ENCODE measurements at regions not wholly inside any gene's neighbourhood (a gene's known extent, or its start where the extent isn't known, plus 50 kb on each side); places are given as distances from the start of the nearest gene placed in this dataset.

DNA sequence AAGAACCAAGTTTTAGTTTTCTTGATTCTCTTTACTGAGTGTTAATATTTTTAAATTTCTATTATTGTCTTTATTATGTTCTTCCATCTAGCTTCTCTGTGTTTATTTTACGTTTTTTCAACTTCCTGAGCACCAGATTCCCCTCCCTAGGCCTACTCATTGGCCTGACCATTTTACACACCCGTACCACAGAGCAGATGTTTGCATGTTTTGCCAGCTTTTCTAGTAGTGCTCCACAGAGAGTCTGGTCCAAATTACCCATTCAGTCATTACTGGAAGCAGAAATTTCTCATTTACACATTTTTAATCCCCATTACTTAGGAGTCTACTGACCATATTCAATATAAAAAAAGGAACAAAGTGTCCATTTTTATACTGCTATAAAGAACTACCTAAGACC is 66.9 kb downstream of the ING1 start:
- no peak for DNase-seq (ENCODE audit: low spot score)
- H3K27me3 ChIP-seq (ENCODE audit: control insufficient read depth in 4 of 4, insufficient read depth in 4 of 4, low read length in 3 of 4) = no peaks in the 10 kb centered on the region

DNA sequence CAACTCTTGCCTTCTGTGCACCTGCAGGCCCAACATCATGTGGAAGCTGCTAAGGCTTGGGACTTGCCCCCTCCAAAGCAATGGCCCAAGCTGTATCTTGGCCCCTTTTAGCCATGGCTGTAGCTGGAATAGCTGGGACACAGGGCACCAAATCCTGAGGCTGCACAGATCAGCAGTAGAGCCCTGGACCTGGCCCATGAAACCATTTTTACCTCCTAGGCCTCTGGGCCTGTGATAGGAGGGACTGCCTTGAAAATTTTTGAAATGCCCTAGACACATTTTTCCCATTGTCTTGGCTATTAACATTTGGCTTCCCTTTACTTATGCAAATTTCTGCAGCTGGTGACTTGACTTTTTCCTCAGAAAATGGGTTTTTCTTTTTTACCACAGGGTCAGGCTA is 68.7 kb downstream of the ING1 start:
- H3K4me1 ChIP-seq (ENCODE audit: control insufficient read depth in 4 of 4, insufficient read depth in 4 of 4, low read length in 3 of 4) = no peaks in the 10 kb centered on the region
- H3K27ac ChIP-seq (ENCODE audit: low read depth in 1 of 2, low read length in 2 of 2) = no peak overlapping the region
- TF ChIP-seq FOXA2 (IDR thresholded peaks at IDR 0.05) (no peak), TAF1 (conservative IDR thresholded peaks at IDR 0.05) (no peak), JUND (IDR thresholded peaks at IDR 0.05) (no peak), HNF4A (conservative IDR thresholded peaks at IDR 0.05) (no peak)
- TF ChIP-seq, protein P1, sequence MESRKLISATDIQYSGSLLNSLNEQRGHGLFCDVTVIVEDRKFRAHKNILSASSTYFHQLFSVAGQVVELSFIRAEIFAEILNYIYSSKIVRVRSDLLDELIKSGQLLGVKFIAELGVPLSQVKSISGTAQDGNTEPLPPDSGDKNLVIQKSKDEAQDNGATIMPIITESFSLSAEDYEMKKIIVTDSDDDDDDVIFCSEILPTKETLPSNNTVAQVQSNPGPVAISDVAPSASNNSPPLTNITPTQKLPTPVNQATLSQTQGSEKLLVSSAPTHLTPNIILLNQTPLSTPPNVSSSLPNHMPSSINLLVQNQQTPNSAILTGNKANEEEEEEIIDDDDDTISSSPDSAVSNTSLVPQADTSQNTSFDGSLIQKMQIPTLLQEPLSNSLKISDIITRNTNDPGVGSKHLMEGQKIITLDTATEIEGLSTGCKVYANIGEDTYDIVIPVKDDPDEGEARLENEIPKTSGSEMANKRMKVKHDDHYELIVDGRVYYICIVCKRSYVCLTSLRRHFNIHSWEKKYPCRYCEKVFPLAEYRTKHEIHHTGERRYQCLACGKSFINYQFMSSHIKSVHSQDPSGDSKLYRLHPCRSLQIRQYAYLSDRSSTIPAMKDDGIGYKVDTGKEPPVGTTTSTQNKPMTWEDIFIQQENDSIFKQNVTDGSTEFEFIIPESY (IDR thresholded peaks at IDR 0.05) = no peak
- TF ChIP-seq, protein P2, sequence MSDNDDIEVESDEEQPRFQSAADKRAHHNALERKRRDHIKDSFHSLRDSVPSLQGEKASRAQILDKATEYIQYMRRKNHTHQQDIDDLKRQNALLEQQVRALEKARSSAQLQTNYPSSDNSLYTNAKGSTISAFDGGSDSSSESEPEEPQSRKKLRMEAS (IDR thresholded peaks at IDR 0.05) = no peak
- H3K9ac ChIP-seq (ENCODE audit: low read depth in 1 of 2, low read length in 2 of 2) = no peak overlapping the region
- no peak overlapping the region for H3K4me3 ChIP-seq (ENCODE audit: low read depth in 1 of 3, low read length in 3 of 3)
- no peaks in the 10 kb centered on the region for H3K36me3 ChIP-seq (ENCODE audit: control insufficient read depth in 4 of 4, insufficient read depth in 3 of 4, low read depth in 1 of 4, low read length in 3 of 4)
- H3K27me3 ChIP-seq (ENCODE audit: control insufficient read depth in 4 of 4, insufficient read depth in 4 of 4, low read length in 3 of 4) = no peaks in the 10 kb centered on the region
- H3K9me3 ChIP-seq (ENCODE audit: control insufficient read depth in 4 of 4, low read length in 3 of 4) = no peaks in the 10 kb centered on the region
- DNase-seq (ENCODE audit: low spot score) = no peak

More for the DNA sequence above, 66.9 kb downstream of the ING1 start:
- Histone ChIP-seq H3K27ac (ENCODE audit: low read depth in 1 of 2, low read length in 2 of 2) (no peak overlapping the region), H3K4me3 (ENCODE audit: low read depth in 1 of 3, low read length in 3 of 3) (no peak overlapping the region), H3K4me1 (ENCODE audit: control insufficient read depth in 4 of 4, insufficient read depth in 4 of 4, low read length in 3 of 4) (no peaks in the 10 kb centered on the region), H3K36me3 (ENCODE audit: control insufficient read depth in 4 of 4, insufficient read depth in 3 of 4, low read depth in 1 of 4, low read length in 3 of 4) (no peaks in the 10 kb centered on the region), H3K9me3 (ENCODE audit: control insufficient read depth in 4 of 4, low read length in 3 of 4) (no peaks in the 10 kb centered on the region), H3K9ac (ENCODE audit: low read depth in 1 of 2, low read length in 2 of 2) (no peak overlapping the region)
- 71% methylated on average over 2 of the region's 2 CpGs for WGBS
- TF ChIP-seq FOXA2 (IDR thresholded peaks at IDR 0.05) (no peak), RXRA (IDR thresholded peaks at IDR 0.05) (no peak), NR2F2 (IDR thresholded peaks at IDR 0.05) (no peak)
- TF ChIP-seq, protein P3, sequence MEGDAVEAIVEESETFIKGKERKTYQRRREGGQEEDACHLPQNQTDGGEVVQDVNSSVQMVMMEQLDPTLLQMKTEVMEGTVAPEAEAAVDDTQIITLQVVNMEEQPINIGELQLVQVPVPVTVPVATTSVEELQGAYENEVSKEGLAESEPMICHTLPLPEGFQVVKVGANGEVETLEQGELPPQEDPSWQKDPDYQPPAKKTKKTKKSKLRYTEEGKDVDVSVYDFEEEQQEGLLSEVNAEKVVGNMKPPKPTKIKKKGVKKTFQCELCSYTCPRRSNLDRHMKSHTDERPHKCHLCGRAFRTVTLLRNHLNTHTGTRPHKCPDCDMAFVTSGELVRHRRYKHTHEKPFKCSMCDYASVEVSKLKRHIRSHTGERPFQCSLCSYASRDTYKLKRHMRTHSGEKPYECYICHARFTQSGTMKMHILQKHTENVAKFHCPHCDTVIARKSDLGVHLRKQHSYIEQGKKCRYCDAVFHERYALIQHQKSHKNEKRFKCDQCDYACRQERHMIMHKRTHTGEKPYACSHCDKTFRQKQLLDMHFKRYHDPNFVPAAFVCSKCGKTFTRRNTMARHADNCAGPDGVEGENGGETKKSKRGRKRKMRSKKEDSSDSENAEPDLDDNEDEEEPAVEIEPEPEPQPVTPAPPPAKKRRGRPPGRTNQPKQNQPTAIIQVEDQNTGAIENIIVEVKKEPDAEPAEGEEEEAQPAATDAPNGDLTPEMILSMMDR (IDR thresholded peaks at IDR 0.05; ENCODE audit: low read depth, low read length, missing input control) = no peak

DNA sequence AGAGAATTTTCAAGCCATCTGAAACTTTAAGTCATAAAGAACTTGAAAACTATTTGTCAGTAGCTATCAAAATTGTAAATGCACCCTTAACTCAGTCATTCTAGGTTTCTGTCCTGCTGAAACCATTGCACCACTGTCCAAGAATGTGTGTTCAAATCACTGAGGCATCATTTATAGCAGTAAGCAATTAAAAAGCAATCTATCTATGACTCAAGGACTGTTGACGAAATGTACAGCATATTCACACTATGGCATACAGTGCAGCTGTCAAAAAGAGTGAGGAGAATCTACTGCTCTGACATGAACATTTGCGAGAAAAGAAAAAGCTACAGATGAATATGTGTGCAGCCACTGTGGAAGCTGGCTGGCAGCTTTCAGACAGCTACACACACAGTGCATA is 71.2 kb downstream of the ING1 start:
- Histone ChIP-seq H3K9ac (ENCODE audit: low read depth in 1 of 2, low read length in 2 of 2) (no peak overlapping the region), H3K27me3 (ENCODE audit: control insufficient read depth in 4 of 4, insufficient read depth in 4 of 4, low read length in 3 of 4) (no peaks in the 10 kb centered on the region), H3K27ac (ENCODE audit: low read depth in 1 of 2, low read length in 2 of 2) (no peak overlapping the region), H3K4me1 (ENCODE audit: control insufficient read depth in 4 of 4, insufficient read depth in 4 of 4, low read length in 3 of 4) (no peaks in the 10 kb centered on the region), H3K9me3 (ENCODE audit: control insufficient read depth in 4 of 4, low read length in 3 of 4) (no peaks in the 10 kb centered on the region), H3K36me3 (ENCODE audit: control insufficient read depth in 4 of 4, insufficient read depth in 3 of 4, low read depth in 1 of 4, low read length in 3 of 4) (no peaks in the 10 kb centered on the region), H3K4me3 (ENCODE audit: low read depth in 1 of 3, low read length in 3 of 3) (no peak overlapping the region)
- 85% methylated on average over 2 of the region's 2 CpGs for WGBS
- DNase-seq (ENCODE audit: low spot score) = no peak
- TF ChIP-seq, protein P4, sequence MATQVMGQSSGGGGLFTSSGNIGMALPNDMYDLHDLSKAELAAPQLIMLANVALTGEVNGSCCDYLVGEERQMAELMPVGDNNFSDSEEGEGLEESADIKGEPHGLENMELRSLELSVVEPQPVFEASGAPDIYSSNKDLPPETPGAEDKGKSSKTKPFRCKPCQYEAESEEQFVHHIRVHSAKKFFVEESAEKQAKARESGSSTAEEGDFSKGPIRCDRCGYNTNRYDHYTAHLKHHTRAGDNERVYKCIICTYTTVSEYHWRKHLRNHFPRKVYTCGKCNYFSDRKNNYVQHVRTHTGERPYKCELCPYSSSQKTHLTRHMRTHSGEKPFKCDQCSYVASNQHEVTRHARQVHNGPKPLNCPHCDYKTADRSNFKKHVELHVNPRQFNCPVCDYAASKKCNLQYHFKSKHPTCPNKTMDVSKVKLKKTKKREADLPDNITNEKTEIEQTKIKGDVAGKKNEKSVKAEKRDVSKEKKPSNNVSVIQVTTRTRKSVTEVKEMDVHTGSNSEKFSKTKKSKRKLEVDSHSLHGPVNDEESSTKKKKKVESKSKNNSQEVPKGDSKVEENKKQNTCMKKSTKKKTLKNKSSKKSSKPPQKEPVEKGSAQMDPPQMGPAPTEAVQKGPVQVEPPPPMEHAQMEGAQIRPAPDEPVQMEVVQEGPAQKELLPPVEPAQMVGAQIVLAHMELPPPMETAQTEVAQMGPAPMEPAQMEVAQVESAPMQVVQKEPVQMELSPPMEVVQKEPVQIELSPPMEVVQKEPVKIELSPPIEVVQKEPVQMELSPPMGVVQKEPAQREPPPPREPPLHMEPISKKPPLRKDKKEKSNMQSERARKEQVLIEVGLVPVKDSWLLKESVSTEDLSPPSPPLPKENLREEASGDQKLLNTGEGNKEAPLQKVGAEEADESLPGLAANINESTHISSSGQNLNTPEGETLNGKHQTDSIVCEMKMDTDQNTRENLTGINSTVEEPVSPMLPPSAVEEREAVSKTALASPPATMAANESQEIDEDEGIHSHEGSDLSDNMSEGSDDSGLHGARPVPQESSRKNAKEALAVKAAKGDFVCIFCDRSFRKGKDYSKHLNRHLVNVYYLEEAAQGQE (IDR thresholded peaks at IDR 0.05) = no peak
- TF ChIP-seq HNF4A (conservative IDR thresholded peaks at IDR 0.05) (no peak), RXRA (IDR thresholded peaks at IDR 0.05) (no peak), YY1 (IDR thresholded peaks at IDR 0.05) (no peak), JUND (IDR thresholded peaks at IDR 0.05) (no peak), HNF4G (IDR thresholded peaks at IDR 0.05) (no peak), SP1 (IDR thresholded peaks at IDR 0.05) (no peak), FOXA1 (IDR thresholded peaks at IDR 0.05) (no peak), GABPA (IDR thresholded peaks at IDR 0.05 in 1 of 2, conservative IDR thresholded peaks at IDR 0.05 in 1 of 2) (no peak), EGR1 (IDR thresholded peaks at IDR 0.05; ENCODE audit: low read depth in 2 of 2) (no peak), TAF1 (conservative IDR thresholded peaks at IDR 0.05) (no peak), RAD21 (IDR thresholded peaks at IDR 0.05) (no peak), NR2F2 (IDR thresholded peaks at IDR 0.05) (no peak), FOXA2 (IDR thresholded peaks at IDR 0.05) (no peak)
- TF ChIP-seq, protein P2 (IDR thresholded peaks at IDR 0.05) = no peak
- TF ChIP-seq, protein P1 (IDR thresholded peaks at IDR 0.05) = no peak
- TF ChIP-seq, protein P5, sequence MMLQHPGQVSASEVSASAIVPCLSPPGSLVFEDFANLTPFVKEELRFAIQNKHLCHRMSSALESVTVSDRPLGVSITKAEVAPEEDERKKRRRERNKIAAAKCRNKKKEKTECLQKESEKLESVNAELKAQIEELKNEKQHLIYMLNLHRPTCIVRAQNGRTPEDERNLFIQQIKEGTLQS (IDR thresholded peaks at IDR 0.05) = no peak
